HG03565 (cell line): ENCODE measurements at regions not wholly inside any gene's neighbourhood (a gene's known extent, or its start where the extent isn't known, plus 50 kb on each side); places are given as distances from the start of the nearest gene placed in this dataset.

Experiments used
- ATAC-seq: cut with Tn5 transposase; IDR thresholded peaks from one replicate; pipeline ENCODE4 v1.9.1; 2021; ENCODE audit warnings: mild to moderate bottlenecking, moderate library complexity; ENCODE audit not compliant: unreplicated experiment

DNA sequence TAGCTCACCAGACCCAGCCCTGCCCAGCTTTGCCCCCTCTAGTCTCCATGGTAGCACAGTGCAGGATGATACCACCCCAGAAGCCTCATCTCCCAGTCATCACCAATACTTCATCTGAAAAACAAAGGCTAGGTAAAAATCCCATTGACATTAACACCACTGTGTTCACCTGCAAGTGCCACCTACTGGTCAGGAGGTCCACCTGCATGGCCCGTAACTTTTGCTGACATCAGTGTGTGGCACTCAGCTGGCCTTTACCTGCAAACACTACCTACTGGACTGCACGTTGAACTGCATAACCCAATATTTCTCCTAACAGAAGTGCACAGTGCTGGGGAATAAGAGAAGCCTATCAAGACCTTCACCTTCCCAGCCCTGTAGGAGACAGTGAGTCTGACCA is 234.7 kb upstream of the ADGRB3 start:
- ATAC-seq, result no peak

DNA sequence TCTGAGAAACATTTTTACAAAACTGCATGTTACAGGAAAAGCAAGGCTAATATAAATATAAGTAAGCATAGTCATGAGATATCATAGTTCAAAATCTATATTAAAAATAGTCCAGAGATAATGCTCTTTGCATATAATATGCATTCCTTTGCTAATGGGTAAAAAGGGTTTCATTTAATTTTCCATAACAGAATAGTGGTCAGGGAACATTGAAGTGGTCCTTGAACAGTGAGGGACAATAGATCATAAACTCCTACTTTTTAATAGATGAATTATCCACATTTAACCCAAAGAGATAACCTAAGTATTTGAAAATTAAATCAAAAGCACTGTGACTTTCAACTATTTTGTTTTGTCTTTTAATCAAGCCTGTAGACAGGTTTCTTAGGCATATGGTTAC is 243.1 kb upstream of the ADGRB3 start:
- no peak for ATAC-seq

DNA sequence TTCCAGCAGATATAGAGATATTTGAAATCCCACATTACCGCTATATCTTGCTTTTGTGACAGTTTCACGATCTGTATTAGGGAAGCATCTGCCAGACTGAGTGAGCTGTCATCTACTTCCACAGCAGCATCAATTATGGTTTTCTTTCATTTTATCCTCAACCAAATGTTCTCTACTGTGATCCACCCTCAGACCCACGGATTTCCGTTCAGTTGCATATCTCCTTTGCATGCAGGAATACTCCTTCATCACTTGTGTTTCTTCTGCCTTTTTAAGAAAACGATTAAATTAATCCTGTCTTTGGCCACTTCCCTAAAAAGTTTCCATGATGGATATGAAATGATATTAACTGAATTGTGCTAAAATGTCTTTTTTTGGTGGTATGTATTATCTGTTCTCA is 262.1 kb upstream of the ADGRB3 start:
- ATAC-seq, result no peak

DNA sequence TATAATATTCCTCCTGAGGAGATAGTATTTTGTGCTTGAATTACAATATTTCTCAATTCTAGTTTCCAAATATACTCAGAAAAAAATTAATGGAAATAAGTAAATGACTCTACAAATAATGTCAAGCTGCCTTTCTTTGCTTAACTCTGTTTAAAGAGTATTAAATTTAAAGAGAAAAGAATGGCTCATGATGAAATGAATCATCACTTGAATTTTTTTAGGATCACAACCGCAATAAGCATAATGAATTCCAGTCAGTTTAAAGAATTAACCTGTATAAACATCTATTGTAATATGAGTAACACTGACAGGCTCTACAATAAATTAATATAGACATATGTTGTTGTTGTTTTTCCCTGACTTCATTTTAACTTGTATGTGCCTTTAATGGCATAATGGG is 266.2 kb upstream of the ADGRB3 start:
- ATAC-seq, result no peak

DNA sequence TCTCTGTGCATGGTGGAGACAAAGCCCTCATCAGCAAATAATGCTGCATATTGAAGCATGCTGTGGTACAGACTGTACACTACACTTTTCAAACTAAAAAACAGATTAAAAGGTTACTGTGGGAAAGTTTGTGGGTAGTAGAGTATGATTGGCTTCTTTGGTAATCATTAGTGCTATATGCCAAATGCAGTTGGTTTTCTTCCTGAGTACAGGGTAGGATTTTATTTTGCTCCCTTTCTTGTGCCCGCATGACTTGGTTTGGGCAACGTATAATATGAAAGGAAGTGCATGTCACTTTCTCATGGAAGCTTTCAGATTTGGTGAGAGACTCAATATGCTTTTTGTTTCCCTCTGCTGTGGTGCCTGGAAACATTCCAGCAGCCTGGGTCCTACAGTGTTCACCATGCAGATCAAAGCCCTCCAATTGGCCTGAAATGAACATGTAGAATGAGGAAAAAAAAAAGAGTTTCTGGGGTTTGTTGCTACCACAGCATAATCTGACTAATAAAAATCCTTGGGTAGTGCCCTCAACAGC is 270.7 kb upstream of the ADGRB3 start:
- ATAC-seq, result no peak

DNA sequence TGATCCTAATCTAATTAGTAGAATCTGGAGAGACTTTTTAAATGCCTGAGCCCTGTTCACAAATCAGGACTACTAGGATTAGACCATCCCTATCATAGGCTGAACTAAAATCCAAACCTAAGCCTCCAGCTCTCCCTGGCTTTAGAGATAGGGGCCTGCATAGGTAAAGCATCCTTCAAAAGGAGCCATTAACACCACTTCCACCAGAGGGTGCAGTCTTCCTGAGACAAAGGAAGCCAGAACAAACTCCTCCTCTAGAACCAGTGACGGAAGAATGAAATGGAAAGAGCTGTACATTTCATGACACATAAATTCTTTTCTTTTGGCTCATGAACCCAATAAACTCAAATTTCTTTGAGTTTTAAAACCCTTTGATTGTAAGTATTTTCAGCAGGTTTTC is 291.2 kb upstream of the ADGRB3 start:
- ATAC-seq, result peak; percentile 94

DNA sequence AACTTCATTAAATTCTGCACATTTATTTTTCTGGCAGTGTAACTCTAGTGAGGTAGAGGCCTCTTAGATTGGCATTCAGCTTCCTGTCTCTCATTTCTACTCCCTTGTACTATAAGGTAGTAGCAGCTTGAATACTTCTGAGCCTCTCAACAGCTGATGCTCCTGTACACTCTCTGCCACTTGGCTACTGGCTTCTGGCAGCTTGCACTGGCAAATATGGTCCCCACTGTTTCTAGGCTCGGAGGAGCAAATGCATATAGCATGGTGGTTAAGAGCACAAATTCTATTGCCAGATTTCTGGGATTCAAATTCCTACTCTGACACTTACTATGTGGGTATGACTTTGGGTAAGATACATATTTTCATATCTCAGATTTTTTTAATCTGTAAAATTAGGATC is 292.8 kb upstream of the ADGRB3 start:
- no peak for ATAC-seq

DNA sequence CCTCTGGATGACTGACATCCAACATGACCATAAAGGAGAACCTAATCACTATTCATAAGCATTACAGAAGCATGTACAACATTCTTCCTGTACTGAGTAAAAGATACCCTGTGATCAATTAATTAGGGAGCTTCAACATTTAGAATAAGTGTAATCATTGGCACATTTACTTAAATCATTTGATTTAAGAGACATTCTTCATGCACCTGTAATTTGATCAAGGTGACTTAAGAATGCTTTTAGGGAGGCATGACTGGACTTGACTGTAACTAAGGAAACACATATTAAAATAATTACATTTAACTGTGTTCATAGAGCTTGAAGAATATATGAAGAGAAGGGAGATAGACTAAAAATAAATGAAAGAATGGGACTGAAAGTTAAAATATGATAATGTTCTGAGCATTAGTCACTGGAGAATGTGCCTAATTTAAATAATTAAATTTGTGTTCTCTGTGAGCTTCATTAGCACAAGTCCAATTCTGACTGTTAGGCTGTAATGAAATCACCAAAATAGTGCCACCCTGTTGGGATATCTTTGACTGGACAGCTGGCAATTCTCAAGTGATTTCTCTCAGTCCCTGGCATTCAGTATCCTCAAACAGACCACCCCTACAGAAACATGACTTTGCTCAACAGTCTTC is 295.5 kb upstream of the ADGRB3 start:
- ATAC-seq, result no peak

DNA sequence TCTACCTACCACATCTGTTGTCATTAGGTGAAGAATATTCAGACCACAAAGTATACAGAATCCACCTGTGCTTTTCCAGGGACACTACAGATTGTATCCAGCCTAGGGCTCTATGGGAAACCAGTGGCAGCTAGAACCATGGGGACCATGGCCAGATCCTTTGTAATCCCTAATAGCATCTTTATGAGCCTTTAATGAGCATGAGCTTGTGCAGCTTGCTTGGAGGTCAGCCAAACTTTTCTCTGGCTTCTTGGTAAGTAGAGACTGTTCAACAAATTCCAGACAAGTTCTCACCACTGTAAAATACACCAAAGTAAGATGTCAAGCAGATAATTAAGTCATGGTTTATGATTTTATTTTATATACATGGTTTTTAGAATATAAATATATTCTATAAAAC is 301.6 kb upstream of the ADGRB3 start:
- no peak for ATAC-seq

DNA sequence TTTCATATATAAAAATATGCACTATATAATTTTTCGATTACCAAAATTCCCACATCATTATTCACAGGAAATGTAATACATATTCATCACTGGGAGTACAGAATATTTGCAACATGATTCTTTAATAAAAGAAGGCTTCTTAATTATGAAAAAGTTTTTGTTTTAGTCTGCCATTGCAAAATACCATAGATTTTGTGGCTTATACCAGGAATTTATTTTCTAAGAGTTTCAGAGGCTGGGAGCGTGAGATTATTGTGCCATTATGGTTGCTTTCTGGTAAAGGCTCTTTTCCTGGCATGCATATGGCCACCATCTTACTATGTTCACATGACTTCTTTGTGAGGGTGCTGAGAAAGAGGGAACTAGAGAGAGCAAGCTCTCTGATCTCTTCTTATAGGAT is 306.9 kb upstream of the ADGRB3 start:
- no peak for ATAC-seq

DNA sequence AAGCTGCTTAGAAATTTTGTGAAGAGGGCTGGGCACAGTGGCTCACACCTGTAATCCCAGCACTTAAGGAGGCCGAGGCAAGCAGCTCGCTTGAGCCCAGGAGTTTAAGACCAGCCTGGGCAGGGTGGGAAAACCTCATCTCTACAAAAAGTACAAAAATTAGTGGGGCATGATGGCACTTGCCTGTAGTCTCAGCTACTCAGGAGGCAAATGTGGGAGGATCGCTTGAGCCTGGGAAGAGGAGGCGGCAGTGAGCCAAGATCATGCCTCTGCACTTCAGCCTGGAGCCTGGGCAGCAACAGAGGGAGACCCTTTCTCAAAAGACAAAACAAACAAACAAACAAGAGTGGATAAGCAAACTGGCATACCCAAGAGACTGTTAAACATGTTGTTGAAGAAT is 308.3 kb upstream of the ADGRB3 start:
- ATAC-seq, result no peak

DNA sequence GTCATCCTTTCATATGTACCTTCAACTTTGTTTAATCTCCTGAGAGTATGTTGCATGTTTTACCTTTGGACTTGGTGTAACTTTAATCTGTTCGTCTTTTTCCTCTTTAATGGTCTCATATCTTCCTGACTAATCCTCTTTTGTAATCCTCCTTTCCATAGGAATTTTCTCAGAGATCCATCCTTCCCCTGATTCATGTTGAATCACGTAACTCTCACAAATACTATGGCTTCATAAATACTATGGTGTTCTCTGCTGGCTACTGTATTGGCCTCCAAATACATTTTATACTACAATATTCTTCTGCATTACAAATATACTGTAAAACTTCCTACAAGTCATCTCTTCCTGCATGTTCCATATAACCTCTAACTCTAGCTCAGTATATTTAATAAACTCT is 317.7 kb upstream of the ADGRB3 start:
- no peak for ATAC-seq

DNA sequence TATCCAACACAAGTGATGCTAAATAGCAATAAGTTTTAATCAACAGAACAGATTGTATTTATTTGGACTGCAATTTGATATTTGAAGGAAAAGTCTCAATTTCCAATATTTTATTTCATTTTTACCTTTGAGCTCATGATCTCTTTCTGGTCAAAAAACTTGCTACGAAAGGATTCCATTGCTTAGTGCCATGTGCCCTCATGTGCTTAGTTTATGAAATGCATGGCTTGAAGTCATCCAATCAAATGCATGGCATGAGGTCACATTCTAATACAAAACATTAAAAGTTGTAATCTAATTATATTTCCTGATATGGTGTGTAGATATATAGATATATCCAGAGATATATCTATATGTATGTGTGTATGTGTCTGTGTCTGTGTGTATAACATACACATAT is 321.2 kb upstream of the ADGRB3 start:
- no peak for ATAC-seq

DNA sequence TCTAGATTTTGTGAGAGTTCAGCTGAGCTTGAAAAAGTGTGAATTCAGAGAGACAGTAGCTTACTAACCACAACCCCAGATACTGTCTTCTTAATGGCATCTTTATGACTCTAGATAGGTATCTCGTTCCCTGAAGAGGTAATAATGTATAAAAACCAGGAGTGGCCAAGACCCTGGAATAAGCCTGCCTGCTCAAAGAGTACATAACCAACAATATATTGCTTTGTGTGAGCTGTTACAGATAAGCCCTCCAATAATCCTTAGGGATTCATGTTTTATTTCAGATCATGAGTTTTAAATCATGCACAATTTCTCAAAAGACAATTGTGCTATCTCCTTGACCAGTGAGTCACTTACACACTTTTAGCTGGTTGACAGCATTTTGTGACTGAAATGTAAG is 327.8 kb upstream of the ADGRB3 start:
- ATAC-seq, result no peak

DNA sequence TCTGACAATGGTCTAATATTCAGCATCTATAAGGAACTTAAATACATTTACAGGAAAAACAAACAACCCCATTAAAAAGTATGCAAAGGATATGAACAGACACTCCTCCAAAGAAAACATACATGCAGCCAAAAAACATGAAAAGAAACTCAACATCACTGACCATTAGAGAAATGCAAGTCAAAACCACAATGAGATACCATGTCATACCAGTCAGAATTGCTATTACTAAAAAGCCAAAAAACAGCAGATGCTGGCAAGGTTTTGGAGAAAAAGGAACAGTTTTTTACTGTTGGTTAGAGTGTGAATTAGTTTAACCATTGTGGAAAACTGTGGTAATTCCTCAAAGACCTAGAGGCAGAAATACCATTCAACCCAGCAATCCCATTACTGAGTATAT is 339.0 kb upstream of the ADGRB3 start:
- ATAC-seq, result no peak

DNA sequence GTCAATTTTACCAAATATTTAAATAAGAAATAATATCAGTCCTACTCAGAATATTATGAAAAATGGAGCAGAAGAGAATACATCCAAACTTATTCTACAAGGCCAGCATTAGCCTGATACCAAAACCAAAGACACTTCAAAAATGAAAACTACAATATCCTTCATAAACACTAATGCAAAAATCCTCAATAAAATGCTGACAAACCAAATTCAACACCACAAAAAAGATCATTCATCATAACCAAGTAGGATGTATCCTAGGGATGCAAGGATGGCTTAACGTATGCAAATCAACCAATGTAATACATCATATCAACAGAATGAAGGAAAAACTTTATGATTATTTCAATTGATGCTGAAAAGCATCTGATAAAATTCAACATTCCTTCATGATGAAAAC is 352.4 kb upstream of the ADGRB3 start:
- ATAC-seq, result no peak

DNA sequence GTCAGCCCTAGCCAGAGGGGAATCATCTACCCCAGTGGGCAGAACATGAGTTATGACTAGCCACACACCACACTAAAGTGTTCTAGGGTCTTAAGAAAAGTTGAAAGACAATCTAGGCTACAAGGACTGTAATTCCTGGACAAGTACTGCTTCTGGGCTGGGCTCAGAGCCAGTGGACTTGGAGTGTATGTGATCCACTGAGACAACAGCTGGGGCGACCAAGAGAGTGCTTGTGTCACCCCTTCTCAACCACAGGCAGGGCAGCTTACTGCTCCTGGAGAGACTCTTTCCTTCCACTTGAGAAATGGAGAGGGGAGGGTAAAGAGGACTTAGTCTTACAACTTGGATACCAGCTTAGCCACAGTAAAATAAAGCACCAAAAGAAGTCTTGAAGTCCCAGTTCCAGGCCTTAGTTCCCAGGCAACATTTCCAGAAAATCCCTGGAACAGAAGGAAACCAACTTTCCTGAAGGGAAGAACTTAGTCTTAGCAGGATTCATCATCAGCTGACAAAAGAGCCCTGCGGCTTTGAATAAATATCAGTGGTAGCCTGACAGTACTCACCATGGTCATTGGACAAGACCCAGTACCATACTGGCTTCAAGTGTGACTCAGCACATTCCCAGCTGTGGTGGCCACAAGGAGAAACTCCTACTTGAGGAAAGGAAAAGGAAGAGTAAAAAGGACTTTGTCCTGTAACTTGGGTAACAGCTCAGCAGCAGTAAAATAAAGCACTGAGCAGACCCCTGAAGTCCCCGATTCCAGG is 355.1 kb upstream of the ADGRB3 start:
- no peak for ATAC-seq

DNA sequence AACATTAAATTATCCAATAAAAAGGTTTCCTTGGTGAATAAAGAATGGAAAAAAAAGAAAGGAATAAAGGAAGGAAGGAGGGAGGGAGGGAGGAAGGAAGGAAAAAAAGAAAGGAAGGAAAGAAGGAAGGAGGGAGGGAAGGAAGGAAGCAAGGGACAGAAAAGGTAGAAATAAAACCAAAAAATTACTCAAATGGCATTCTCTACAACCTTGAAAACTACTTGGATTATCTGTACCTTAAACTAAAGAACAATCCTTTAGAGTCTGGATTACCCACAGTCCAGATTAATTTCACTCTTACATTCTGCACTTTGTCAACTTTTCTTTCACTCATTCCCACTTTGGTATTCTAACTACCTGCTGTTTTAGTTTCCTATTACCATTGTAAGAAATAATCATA is 361.8 kb upstream of the ADGRB3 start:
- ATAC-seq, result no peak

DNA sequence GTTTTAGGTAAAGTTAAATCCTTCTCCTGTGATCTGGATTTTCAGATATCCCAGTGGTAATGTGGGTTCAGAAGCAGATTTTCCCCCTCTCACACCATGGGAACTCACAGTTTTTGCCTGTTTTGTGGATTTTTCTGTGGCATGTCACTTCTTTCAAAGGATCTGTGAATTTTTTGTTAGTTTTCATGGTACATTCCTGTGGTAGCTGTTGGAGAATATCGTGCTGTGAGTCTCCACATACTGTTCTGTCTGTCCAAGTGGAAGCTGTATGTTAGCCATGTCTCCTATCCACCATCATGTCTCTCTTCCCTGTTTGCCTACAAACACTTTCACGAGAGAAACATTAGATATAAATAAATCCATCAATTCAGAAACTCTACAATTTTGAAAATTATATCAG is 378.7 kb upstream of the ADGRB3 start:
- no peak for ATAC-seq

DNA sequence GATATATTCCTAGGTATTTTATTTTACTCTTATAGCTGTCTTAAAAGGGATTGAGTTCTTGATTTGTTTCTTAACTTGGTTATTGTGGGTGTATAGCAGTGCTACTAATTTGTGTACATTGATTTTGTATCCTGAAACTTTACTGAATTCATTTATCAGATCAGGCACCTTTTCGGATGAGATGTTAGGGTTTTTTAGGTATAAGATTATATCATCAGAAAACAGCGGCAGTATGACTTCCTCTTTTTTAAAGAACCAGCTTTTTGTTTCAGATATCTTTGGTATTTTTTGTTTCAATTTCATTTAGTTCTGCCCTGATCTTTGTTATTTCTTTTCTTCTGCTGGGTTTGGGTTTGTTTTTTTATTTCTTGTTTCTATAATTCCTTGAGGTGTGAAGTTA is 382.4 kb upstream of the ADGRB3 start:
- ATAC-seq, result peak; percentile 85

DNA sequence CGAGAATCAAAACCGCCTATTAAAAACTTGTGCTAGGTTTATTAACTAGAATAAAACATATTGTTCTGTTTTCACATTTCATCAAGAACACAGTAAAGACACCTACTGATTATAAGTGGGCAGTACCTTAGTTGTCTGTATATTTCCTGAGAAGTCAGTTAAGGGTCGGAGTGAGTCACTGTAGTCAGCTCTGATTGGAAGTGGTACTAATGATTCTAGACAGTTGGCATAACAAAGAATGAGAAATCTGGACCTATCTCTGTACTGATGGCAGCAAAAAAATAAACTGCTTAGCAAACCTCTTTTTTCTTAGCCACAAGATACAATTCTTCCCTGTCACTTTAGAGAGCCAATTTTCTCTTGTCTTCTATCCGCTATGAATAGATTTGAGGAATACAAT is 387.3 kb upstream of the ADGRB3 start:
- ATAC-seq, result no peak

DNA sequence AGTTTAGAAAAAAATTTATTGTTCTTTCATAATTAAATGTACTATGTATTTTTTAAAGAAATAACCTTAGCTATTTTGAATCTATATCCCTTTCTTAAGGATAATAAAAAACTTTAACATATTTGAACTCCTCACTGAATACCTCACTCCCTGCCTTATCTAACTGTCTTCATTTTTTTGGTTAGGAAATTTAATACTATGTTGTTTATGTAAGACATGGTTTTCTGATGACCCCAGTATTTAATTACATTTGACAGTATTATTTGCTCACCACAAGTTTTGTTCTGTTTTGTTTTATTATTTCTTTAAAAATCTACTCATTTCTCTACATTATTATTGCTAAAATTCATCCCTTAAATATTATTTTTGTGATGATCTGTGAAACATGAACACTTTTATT is 394.4 kb upstream of the ADGRB3 start:
- ATAC-seq, result no peak

DNA sequence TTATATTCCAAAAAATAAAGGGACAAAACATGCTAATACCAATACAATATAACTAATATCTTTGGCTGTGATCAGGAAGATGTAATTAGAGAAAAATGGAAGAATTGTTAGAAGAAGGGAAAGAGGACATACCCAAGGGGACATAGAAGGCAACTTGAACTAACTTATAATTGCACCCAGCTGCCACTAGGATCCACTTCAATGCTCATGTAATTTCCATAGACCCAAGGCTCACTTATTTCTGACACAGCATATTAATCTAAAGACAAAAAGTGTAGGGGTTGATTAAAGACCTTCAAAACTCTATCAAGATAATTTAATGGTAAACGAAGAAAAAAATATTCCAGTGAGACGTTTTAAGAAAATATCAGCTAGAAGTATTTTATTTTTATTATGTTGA is 396.0 kb upstream of the ADGRB3 start:
- ATAC-seq, result no peak
